SK-N-SH (cell line): ENCODE measurements at regions not wholly inside any gene's neighbourhood (a gene's known extent, or its start where the extent isn't known, plus 50 kb on each side); places are given as distances from the start of the nearest gene placed in this dataset.

Experiments used
- CTCF ChIA-PET: fragments of 300-600, 350-600 bp; formaldehyde crosslinking; extraction: SDS; loops from one replicate; lab custom pipeline; 2021; lab: Yijun Ruan, JAX
- POLR2A ChIA-PET: fragments of 350-600 bp; sonication (Branson Sonifier 250); formaldehyde crosslinking; extraction: SDS; loops from one replicate; lab custom pipeline; 2020; ENCODE audit warnings: antibody characterized with exemption, inconsistent platforms; lab: Yijun Ruan, JAX
- DNase-seq: peaks from one replicate; pipeline ENCODE4 v3.0.0; 2012
- H2AFZ ChIP-seq: fragments of 200-600 bp; sonication (generic); 2 replicates; pipeline ENCODE4 v1.8.1; 2016; ENCODE audit warnings: antibody characterized with exemption, mild to moderate bottlenecking, low read depth
- H3F3A ChIP-seq: fragments of 200-600 bp; sonication (generic); replicated peaks from 2 replicates; pipeline ENCODE3; 2016; ENCODE audit warnings: antibody characterized with exemption, mild to moderate bottlenecking; ENCODE audit not compliant: insufficient read depth
- H3K27ac ChIP-seq, 2 experiments: fragments of 200-500 bp in 1 of 2; fragments of 200-600 bp in 1 of 2; sonication (Bioruptor generic) in 1 of 2; sonication (generic), shearing (Covaris generic) in 1 of 2; 2 replicates each; pipeline versions ENCODE4 v1.5.1 to v1.6.1; 2014 to 2016; ENCODE audit warnings: low read depth in 2 of 2, inconsistent platforms in 1 of 2, low read length in 1 of 2, mild to moderate bottlenecking in 1 of 2, mixed read lengths in 1 of 2
- H3K27me3 ChIP-seq: fragments of 200-600 bp; sonication (generic), shearing (Covaris generic); 2 replicates; pipeline ENCODE4 v1.6.1; 2016; ENCODE audit warnings: mixed run types; ENCODE audit not compliant: insufficient read depth
- H3K36me3 ChIP-seq, 2 experiments: fragments of 200-500 bp in 1 of 2; fragments of 200-600 bp in 1 of 2; sonication (Bioruptor generic) in 1 of 2; sonication (generic) in 1 of 2; replicated peaks in 1 of 2; 2 replicates each; pipeline versions ENCODE3 to v1.5.1; 2014 to 2016; ENCODE audit warnings: low read length in 1 of 2, mild to moderate bottlenecking in 1 of 2; ENCODE audit not compliant: insufficient read depth in 2 of 2, control insufficient read depth in 1 of 2
- H3K4me1 ChIP-seq, 2 experiments: fragments of 200-500 bp in 1 of 2; fragments of 200-600 bp in 1 of 2; sonication (Bioruptor generic) in 1 of 2; sonication (generic), shearing (Covaris generic) in 1 of 2; 2 replicates each; pipeline versions ENCODE4 v1.5.1 to v1.6.1; 2014 to 2016; ENCODE audit warnings: low read depth in 1 of 2, low read length in 1 of 2, mixed run types in 1 of 2; ENCODE audit not compliant: insufficient read depth in 2 of 2, control insufficient read depth in 1 of 2
- H3K4me2 ChIP-seq: fragments of 200-600 bp; sonication (generic), shearing (Covaris generic); 2 replicates; pipeline ENCODE4 v1.6.1; 2017; ENCODE audit warnings: mixed run types
- H3K4me3 ChIP-seq, 2 experiments: fragments of 200-500 bp in 1 of 2; fragments of 200-600 bp in 1 of 2; sonication (Bioruptor generic) in 1 of 2; sonication (generic), shearing (Covaris generic) in 1 of 2; 2 replicates each; pipeline versions ENCODE4 v1.5.1 to v1.8.1; 2014 to 2016; ENCODE audit warnings: low read depth in 2 of 2, inconsistent platforms in 1 of 2, low read length in 1 of 2, mild to moderate bottlenecking in 1 of 2, mixed read lengths in 1 of 2, moderate library complexity in 1 of 2
- H3K79me2 ChIP-seq: fragments of 200-600 bp; sonication (generic); 2 replicates; pipeline ENCODE4 v1.8.1; 2017; ENCODE audit warnings: mild to moderate bottlenecking; ENCODE audit not compliant: insufficient read depth
- H3K9ac ChIP-seq: fragments of 200-600 bp; sonication (generic); 2 replicates; pipeline ENCODE4 v1.6.1; 2017; ENCODE audit warnings: mixed run types
- H3K9me2 ChIP-seq: fragments of 200-600 bp; sonication (generic); 2 replicates; pipeline ENCODE4 v1.6.1; 2017; ENCODE audit warnings: mixed run types
- H3K9me3 ChIP-seq: fragments of 200-600 bp; sonication (generic); 2 replicates; pipeline ENCODE4 v1.6.1; 2017; ENCODE audit warnings: mixed run types, mild to moderate bottlenecking, moderate library complexity
- H4K20me1 ChIP-seq: fragments of 200-600 bp; sonication (generic); 2 replicates; pipeline ENCODE4 v1.6.1; 2017; ENCODE audit warnings: mild to moderate bottlenecking, mixed run types; ENCODE audit not compliant: insufficient read depth
- CHD2 ChIP-seq: fragments of 150-350 bp; IDR thresholded peaks from 2 replicates; pipeline ENCODE4 v1.6.1; 2018; ENCODE audit warnings: low read length; ENCODE audit not compliant: partially characterized antibody
- ELF1 ChIP-seq: IDR thresholded peaks from 2 replicates; pipeline ENCODE4 v1.4.0; 2012
- EP300 ChIP-seq, 2 experiments: IDR thresholded peaks; 2 replicates each; pipeline versions ENCODE4 v1.4.0 to v1.6.1; 2012; ENCODE audit warnings: borderline replicate concordance in 1 of 2, low read depth in 1 of 2, low read length in 1 of 2
- EZH2phosphoT487 ChIP-seq: fragments of 200-600 bp; sonication (generic); IDR thresholded peaks from 2 replicates; pipeline ENCODE4 v1.6.1; 2017; ENCODE audit warnings: low read depth, mixed run types, mild to moderate bottlenecking, antibody characterized with exemption, moderate library complexity, borderline replicate concordance
- FOXJ3 ChIP-seq: sonication (generic); formaldehyde crosslinking; IDR thresholded peaks from 2 replicates; pipeline ENCODE4 v1.5.1; 2020; ENCODE audit warnings: mild to moderate bottlenecking, missing genetic modification reagents
- NFIC ChIP-seq: IDR thresholded peaks from 2 replicates; pipeline ENCODE4 v1.4.0; 2012; ENCODE audit warnings: borderline replicate concordance
- NRF1 ChIP-seq: IDR thresholded peaks from 2 replicates; pipeline ENCODE4 v1.6.1; 2012; ENCODE audit warnings: low read depth, mild to moderate bottlenecking, low read length
- RCOR1 ChIP-seq: fragments of 150-350 bp; IDR thresholded peaks from 2 replicates; pipeline ENCODE4 v1.6.1; 2017; ENCODE audit warnings: antibody characterized with exemption, low read length
- RFX5 ChIP-seq: IDR thresholded peaks from 2 replicates; pipeline ENCODE4 v1.6.1; 2012; ENCODE audit warnings: mild to moderate bottlenecking, improper control_type of control experiment, low read length
- SIN3A ChIP-seq: IDR thresholded peaks from 2 replicates; pipeline ENCODE4 v1.6.1; 2012; ENCODE audit warnings: low read depth, mild to moderate bottlenecking, low read length, moderate library complexity, borderline replicate concordance
- TAF1 ChIP-seq: IDR thresholded peaks from 2 replicates; pipeline ENCODE4 v1.6.1; 2012; ENCODE audit warnings: low read depth, mild to moderate bottlenecking, low read length, moderate library complexity, borderline replicate concordance
- YY1 ChIP-seq: IDR thresholded peaks from 2 replicates; pipeline ENCODE4 v1.4.0; 2012; ENCODE audit warnings: low read depth, mild to moderate bottlenecking
- WGBS: methylation state at CpG from one replicate; pipeline ENCODE4 v1.1.6; 2017; ENCODE audit warnings: low lambda C conversion rate; 5-methylcytosine and 5-hydroxymethylcytosine counted together
- TF ChIP-seq, protein P1 (sequence below): IDR thresholded peaks from 2 replicates; pipeline ENCODE4 v1.4.0; 2012; ENCODE audit warnings: low read depth
- TF ChIP-seq, protein P2 (sequence below): IDR thresholded peaks from 2 replicates; pipeline ENCODE4 v1.4.0; 2012; ENCODE audit warnings: low read depth, borderline replicate concordance
- TF ChIP-seq, protein P3 (sequence below): fragments of 200-600 bp; sonication (generic); IDR thresholded peaks from 2 replicates; pipeline ENCODE4 v1.6.1; 2017; ENCODE audit warnings: antibody characterized with exemption, mild to moderate bottlenecking, moderate library complexity

DNA sequence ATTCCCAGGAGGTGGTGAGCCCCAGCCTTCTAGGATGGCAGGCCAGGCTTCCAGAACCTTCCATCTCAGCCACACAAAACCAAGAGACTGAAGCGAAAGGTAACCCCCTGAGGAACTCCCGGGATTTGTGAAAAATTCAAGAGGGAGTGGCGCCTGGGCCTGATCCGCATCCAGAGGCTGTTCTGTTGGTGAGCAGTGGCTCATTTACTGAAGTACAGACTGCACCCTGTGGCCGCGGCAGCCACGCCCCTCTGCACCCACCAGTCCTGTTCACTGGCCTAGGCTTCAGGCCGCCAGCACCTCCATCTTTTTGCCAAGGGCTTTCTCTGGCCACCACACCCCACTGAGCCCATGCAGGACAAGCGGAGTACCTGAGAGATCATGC is 79.1 kb upstream of the PTPN1 start (continued):
- TF ChIP-seq NFIC (no peak), CHD2 (no peak), EP300 (IDR thresholded peaks at IDR 0.05; ENCODE audit: borderline replicate concordance in 1 of 2, low read depth in 1 of 2, low read length in 1 of 2) (no peak)
- TF ChIP-seq, protein P1, sequence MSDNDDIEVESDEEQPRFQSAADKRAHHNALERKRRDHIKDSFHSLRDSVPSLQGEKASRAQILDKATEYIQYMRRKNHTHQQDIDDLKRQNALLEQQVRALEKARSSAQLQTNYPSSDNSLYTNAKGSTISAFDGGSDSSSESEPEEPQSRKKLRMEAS = no peak

DNA sequence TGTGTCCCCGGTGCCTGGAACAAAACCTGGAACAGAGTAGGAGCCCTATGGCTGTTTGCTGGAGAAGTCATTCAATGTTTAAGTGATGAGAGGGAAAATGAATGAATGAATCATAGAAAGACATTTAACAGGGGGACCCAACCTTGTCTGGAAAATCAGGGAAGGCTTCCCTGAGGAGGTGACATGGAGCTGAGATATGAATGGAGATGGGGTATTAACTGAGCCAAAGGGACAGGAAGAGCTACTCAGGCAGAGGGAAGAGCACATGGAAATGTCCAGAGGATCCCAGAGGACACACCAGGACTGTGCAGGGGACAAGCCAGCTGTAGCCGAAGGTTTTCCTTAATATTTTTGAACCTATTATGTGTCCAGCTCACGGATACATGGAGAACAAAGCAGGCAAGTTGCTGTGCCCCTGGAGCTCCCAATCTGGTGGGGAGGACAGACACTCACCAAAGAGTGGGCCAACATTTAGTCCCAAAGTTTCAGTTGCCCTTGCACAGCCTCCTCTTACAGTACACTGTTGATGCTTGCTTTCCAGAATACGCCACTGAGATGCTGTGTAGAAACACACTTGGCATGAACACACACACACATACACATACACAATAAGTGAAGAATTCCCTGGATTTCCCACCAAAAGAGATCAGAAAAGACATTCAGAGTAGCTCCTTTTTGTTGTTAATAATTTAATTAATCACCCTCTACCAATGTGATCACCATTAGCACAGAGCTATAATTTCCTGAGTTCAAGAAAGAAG is 77.0 kb upstream of the PTPN1 start:
- no peaks in the 10 kb centered on the region for H3K9me3 ChIP-seq
- ChIA-PET CTCF (interaction anchor here (0.6 to 1.2 kb wide), 5 partner anchors 16 to 264 kb away, joined by 3 to 5 read pairs (median 3); no protein-coding TSS in a partner anchor), POLR2A (no interaction called here)

DNA sequence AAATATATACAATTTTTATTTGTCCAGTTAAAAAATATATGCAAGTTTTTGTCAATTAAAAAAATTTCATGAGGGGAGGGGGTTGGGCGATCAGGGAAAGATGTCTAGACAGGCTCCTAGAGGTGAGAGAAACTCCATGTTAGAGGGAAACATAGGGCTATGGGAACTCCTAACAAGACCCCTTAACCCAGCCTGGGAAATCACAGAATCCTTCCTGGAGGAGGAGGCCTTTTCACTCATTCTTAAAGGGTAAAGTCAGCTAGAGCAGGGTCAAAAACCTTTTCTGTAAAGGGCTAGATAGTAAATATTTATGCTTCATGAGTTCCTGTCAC is 75.9 kb upstream of the PTPN1 start:
- H3K4me2 ChIP-seq = no peak overlapping the region
- H2AFZ ChIP-seq = no peak overlapping the region
- H3K4me1 ChIP-seq = 0 out of 4 replicates have a peak, but pooled peaks cover 0 to 4% of the 10 kb centered on the region in 2 experiments
- CTCF ChIA-PET = interaction anchor here (1.2 kb wide), 1 partner anchor 265 kb away, joined by 3 read pairs; no protein-coding TSS in a partner anchor
- H3K36me3 ChIP-seq = no peaks in the 10 kb centered on the region
- no peaks in the 10 kb centered on the region for H3K27me3 ChIP-seq
- no peak for DNase-seq
- no peak overlapping the region for H3K9ac ChIP-seq
- no peaks in the 10 kb centered on the region for H3K79me2 ChIP-seq
- H3F3A ChIP-seq = peaks cover 8% of the 10 kb centered on the region
- 66% methylated on average over 1 of the region's 1 CpG for WGBS
- no peaks in the 10 kb centered on the region for H3K9me2 ChIP-seq
- POLR2A ChIA-PET = no interaction called here
- no peak for TF ChIP-seq FOXJ3 (CRISPR knock-in tag)
- TF ChIP-seq YY1 = no peak
- TF ChIP-seq, protein P2, sequence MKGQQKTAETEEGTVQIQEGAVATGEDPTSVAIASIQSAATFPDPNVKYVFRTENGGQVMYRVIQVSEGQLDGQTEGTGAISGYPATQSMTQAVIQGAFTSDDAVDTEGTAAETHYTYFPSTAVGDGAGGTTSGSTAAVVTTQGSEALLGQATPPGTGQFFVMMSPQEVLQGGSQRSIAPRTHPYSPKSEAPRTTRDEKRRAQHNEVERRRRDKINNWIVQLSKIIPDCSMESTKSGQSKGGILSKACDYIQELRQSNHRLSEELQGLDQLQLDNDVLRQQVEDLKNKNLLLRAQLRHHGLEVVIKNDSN = no peak
- TF ChIP-seq ELF1 = no peak
- TF ChIP-seq, protein P3, sequence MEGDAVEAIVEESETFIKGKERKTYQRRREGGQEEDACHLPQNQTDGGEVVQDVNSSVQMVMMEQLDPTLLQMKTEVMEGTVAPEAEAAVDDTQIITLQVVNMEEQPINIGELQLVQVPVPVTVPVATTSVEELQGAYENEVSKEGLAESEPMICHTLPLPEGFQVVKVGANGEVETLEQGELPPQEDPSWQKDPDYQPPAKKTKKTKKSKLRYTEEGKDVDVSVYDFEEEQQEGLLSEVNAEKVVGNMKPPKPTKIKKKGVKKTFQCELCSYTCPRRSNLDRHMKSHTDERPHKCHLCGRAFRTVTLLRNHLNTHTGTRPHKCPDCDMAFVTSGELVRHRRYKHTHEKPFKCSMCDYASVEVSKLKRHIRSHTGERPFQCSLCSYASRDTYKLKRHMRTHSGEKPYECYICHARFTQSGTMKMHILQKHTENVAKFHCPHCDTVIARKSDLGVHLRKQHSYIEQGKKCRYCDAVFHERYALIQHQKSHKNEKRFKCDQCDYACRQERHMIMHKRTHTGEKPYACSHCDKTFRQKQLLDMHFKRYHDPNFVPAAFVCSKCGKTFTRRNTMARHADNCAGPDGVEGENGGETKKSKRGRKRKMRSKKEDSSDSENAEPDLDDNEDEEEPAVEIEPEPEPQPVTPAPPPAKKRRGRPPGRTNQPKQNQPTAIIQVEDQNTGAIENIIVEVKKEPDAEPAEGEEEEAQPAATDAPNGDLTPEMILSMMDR = no peak
- TF ChIP-seq TAF1 = no peak
- no peak for TF ChIP-seq EP300 (IDR thresholded peaks at IDR 0.05; ENCODE audit: borderline replicate concordance in 1 of 2, low read depth in 1 of 2, low read length in 1 of 2)
- no peak for TF ChIP-seq RFX5
- no peak for TF ChIP-seq CHD2
- TF ChIP-seq NRF1 = no peak
- TF ChIP-seq SIN3A = no peak
- no peaks in the 10 kb centered on the region for H4K20me1 ChIP-seq
- H3K9me3 ChIP-seq = no peaks in the 10 kb centered on the region
- H3K27ac ChIP-seq = no peak overlapping the region
- no peak overlapping the region for H3K4me3 ChIP-seq

More for the DNA sequence above, 77.0 kb upstream of the PTPN1 start:
- no peak overlapping the region for H3K9ac ChIP-seq
- H4K20me1 ChIP-seq = no peaks in the 10 kb centered on the region
- H3K4me3 ChIP-seq = no peak overlapping the region
- H3K4me2 ChIP-seq = no peak overlapping the region
- TF ChIP-seq RCOR1 (no peak), EZH2phosphoT487 (no peak)
- TF ChIP-seq, protein P1 = no peak
- over 99% methylated on average over 4 of the region's 4 CpGs for WGBS
- H3K27ac ChIP-seq = no peak overlapping the region
- H3K27me3 ChIP-seq = no peaks in the 10 kb centered on the region
- H3K79me2 ChIP-seq = no peaks in the 10 kb centered on the region
- H3K36me3 ChIP-seq = no peaks in the 10 kb centered on the region
- H3F3A ChIP-seq = peaks cover 5% of the 10 kb centered on the region
- no peaks in the 10 kb centered on the region for H3K4me1 ChIP-seq
- no peak for DNase-seq
- no peak overlapping the region for H2AFZ ChIP-seq
- H3K9me2 ChIP-seq = no peaks in the 10 kb centered on the region
